ENCODE measurements at regions not wholly inside any gene's neighbourhood (a gene's known extent, or its start where the extent isn't known, plus 50 kb on each side); places are given as distances from the start of the nearest gene placed in this dataset.

GRCh38 chr9:73863924-73864323, 633.2 kb upstream of the RORB start:
- no peaks in the 10 kb centered on the region for H3K27me3 ChIP-seq (replicated peaks; ENCODE audit: control insufficient read depth, insufficient read depth, low read length)
- DNase-seq, result no peak
- H3K9me3 Mint-ChIP-seq (ENCODE audit: unreplicated experiment), result no peaks in the 10 kb centered on the region
- no peaks in the 10 kb centered on the region for H3K9me3 ChIP-seq
- TF ChIP-seq CTCF (IDR thresholded peaks at IDR 0.05; ENCODE audit: insufficient read depth in 1 of 2, low read depth in 1 of 2, low read length in 1 of 2, severe bottlenecking in 1 of 2, unreplicated experiment in 1 of 2), result no peak
- ChIA-PET CTCF (no interaction called here), POLR2A (no interaction called here)
- H3K36me3 Mint-ChIP-seq (ENCODE audit: insufficient read depth, unreplicated experiment), result no peaks in the 10 kb centered on the region
- no peak overlapping the region for H3K4me3 Mint-ChIP-seq (ENCODE audit: unreplicated experiment)
- no peaks in the 10 kb centered on the region for H3K4me1 ChIP-seq
- no peaks in the 10 kb centered on the region for H3K27me3 Mint-ChIP-seq (ENCODE audit: insufficient read depth, unreplicated experiment)
- H3K36me3 ChIP-seq (ENCODE audit: control insufficient read depth, insufficient read depth, low read length), result no peaks in the 10 kb centered on the region
- no peaks in the 10 kb centered on the region for H3K4me1 Mint-ChIP-seq (ENCODE audit: low read depth, unreplicated experiment)
- intact Hi-C loops (cut with micrococcal nuclease; ENCODE audit: unreplicated experiment), result no loop called here
- no TSS peak for BruUV-seq (replicated peaks)
- no peak overlapping the region for H3K27ac Mint-ChIP-seq (ENCODE audit: unreplicated experiment)
- no peak overlapping the region for H3K4me3 ChIP-seq (ENCODE audit: low read depth, low read length)

- Mint-ChIP-seq H3K36me3 (ENCODE audit: insufficient read depth, unreplicated experiment) (no peaks in the 10 kb centered on the region), H3K4me3 (ENCODE audit: unreplicated experiment) (no peak overlapping the region), H3K27ac (ENCODE audit: unreplicated experiment) (no peak overlapping the region), H3K4me1 (ENCODE audit: low read depth, unreplicated experiment) (no peaks in the 10 kb centered on the region), H3K9me3 (ENCODE audit: unreplicated experiment) (no peaks in the 10 kb centered on the region), H3K27me3 (ENCODE audit: insufficient read depth, unreplicated experiment) (no peaks in the 10 kb centered on the region)
- no peaks in the 10 kb centered on the region for H3K4me1 ChIP-seq
- DNase-seq, result no peak
- ChIA-PET POLR2A (no interaction called here), CTCF (no interaction called here)
- H3K4me3 ChIP-seq (ENCODE audit: low read depth, low read length), result no peak overlapping the region
- no peaks in the 10 kb centered on the region for H3K36me3 ChIP-seq (ENCODE audit: control insufficient read depth, insufficient read depth, low read length)
- BruUV-seq (replicated peaks), result no TSS peak
- intact Hi-C loops (cut with micrococcal nuclease; ENCODE audit: unreplicated experiment), result no loop called here
- TF ChIP-seq CTCF (IDR thresholded peaks at IDR 0.05; ENCODE audit: insufficient read depth in 1 of 2, low read depth in 1 of 2, low read length in 1 of 2, severe bottlenecking in 1 of 2, unreplicated experiment in 1 of 2), result no peak
- H3K27me3 ChIP-seq (replicated peaks; ENCODE audit: control insufficient read depth, insufficient read depth, low read length), result no peaks in the 10 kb centered on the region
- no peaks in the 10 kb centered on the region for H3K9me3 ChIP-seq
Observed at GRCh38 chr9:73866451-73866850, 630.7 kb upstream of the RORB start.

GRCh38 chr9:73869264-73869663, 627.9 kb upstream of the RORB start:
- Mint-ChIP-seq H3K4me3 (ENCODE audit: unreplicated experiment) (no peak overlapping the region), H3K4me1 (ENCODE audit: low read depth, unreplicated experiment) (no peaks in the 10 kb centered on the region), H3K27me3 (ENCODE audit: insufficient read depth, unreplicated experiment) (no peaks in the 10 kb centered on the region), H3K27ac (ENCODE audit: unreplicated experiment) (no peak overlapping the region), H3K9me3 (ENCODE audit: unreplicated experiment) (no peaks in the 10 kb centered on the region), H3K36me3 (ENCODE audit: insufficient read depth, unreplicated experiment) (no peaks in the 10 kb centered on the region)
- ChIA-PET POLR2A (no interaction called here), CTCF (no interaction called here)
- no peak overlapping the region for H3K4me3 ChIP-seq (ENCODE audit: low read depth, low read length)
- intact Hi-C loops (cut with micrococcal nuclease; ENCODE audit: unreplicated experiment), result no loop called here
- H3K36me3 ChIP-seq (ENCODE audit: control insufficient read depth, insufficient read depth, low read length), result no peaks in the 10 kb centered on the region
- DNase-seq, result no peak
- no peaks in the 10 kb centered on the region for H3K9me3 ChIP-seq
- TF ChIP-seq CTCF (IDR thresholded peaks at IDR 0.05; ENCODE audit: insufficient read depth in 1 of 2, low read depth in 1 of 2, low read length in 1 of 2, severe bottlenecking in 1 of 2, unreplicated experiment in 1 of 2), result no peak
- BruUV-seq (replicated peaks), result no TSS peak
- no peaks in the 10 kb centered on the region for H3K4me1 ChIP-seq
- H3K27me3 ChIP-seq (replicated peaks; ENCODE audit: control insufficient read depth, insufficient read depth, low read length), result no peaks in the 10 kb centered on the region

All from Caco-2 (cell line).